Mammary epithelial cell (primary cell): ENCODE measurements at regions not wholly inside any gene's neighbourhood (a gene's known extent, or its start where the extent isn't known, plus 50 kb on each side); places are given as distances from the start of the nearest gene placed in this dataset.

Experiments used
- EZH2 ChIP-seq: IDR thresholded peaks from 2 replicates; pipeline ENCODE4 v1.6.1; 2012; ENCODE audit warnings: low read length, inconsistent platforms, borderline replicate concordance
- TF ChIP-seq, protein P1 (sequence below), 2 donors: IDR thresholded peaks in 1 of 2; conservative IDR thresholded peaks in 1 of 2; 2 replicates each; pipeline ENCODE4 v1.5.1; 2011 to 2012; ENCODE audit warnings: inconsistent platforms in 2 of 2, low read length in 2 of 2, mild to moderate bottlenecking in 2 of 2, control low read depth in 1 of 2, low read depth in 1 of 2; ENCODE audit not compliant: insufficient read depth in 1 of 2; ENCODE audit errors: extremely low read depth in 1 of 2

DNA sequence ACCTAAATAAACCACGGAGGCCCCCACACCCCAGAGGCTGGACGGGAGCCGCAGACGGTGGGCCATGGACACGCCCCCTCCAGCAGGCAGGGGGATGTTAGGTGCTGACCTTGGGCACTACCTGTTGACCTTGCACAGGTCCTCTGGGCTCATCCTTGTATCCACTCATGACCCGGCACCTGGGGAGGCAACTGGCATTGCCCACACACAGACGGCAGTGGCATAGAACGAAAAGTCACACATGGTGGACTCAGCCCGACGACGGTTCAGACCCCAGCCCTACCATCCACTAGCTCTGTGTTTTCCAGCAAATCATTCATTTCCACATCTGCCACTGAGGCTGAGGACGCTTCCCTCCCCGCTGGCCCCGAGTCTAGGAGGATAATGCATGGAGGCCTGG is 247.7 kb upstream of the PPP2R2D start:
- TF ChIP-seq, protein P1, sequence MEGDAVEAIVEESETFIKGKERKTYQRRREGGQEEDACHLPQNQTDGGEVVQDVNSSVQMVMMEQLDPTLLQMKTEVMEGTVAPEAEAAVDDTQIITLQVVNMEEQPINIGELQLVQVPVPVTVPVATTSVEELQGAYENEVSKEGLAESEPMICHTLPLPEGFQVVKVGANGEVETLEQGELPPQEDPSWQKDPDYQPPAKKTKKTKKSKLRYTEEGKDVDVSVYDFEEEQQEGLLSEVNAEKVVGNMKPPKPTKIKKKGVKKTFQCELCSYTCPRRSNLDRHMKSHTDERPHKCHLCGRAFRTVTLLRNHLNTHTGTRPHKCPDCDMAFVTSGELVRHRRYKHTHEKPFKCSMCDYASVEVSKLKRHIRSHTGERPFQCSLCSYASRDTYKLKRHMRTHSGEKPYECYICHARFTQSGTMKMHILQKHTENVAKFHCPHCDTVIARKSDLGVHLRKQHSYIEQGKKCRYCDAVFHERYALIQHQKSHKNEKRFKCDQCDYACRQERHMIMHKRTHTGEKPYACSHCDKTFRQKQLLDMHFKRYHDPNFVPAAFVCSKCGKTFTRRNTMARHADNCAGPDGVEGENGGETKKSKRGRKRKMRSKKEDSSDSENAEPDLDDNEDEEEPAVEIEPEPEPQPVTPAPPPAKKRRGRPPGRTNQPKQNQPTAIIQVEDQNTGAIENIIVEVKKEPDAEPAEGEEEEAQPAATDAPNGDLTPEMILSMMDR (conservative IDR thresholded peaks at IDR 0.05 in 1 of 2, IDR thresholded peaks at IDR 0.05 in 1 of 2; ENCODE audit: extremely low read depth in 1 of 2, insufficient read depth in 1 of 2, low read depth in 1 of 2, low read length in 2 of 2): no peak
- TF ChIP-seq EZH2: no peak
